HCT116 (cell line): ENCODE measurements at regions not wholly inside any gene's neighbourhood (a gene's known extent, or its start where the extent isn't known, plus 50 kb on each side); places are given as distances from the start of the nearest gene placed in this dataset.

Source experiments
- ATAC-seq: fragments of 200-7000 bp; cut with Tn5 transposase; 2 replicates; pipeline ENCODE4 v1.9.1; 2020; ENCODE audit warnings: mild to moderate bottlenecking, moderate library complexity
- BruUV-seq: library from RNA; stranded (reverse); fragments of 400-500 nt; replicated peaks from 2 replicates; lab custom pipeline; 2021; lab: Mats Ljungman, UMichigan
- CTCF ChIA-PET: fragments of 300-600 bp; sonication (Branson Sonifier 250); formaldehyde crosslinking; loops from one replicate; lab custom pipeline; 2021; ENCODE audit warnings: antibody characterized with exemption; lab: Charles Lee
- POLR2A ChIA-PET: fragments of 300-600, 350-600 bp; sonication (Branson Sonifier 250); formaldehyde crosslinking; loops from one replicate; lab custom pipeline; 2021; ENCODE audit warnings: antibody characterized with exemption; lab: Charles Lee
- RAD21 ChIA-PET, 2 experiments: fragments of 300-600 bp; sonication (Branson Sonifier 250); formaldehyde crosslinking; loops; one replicate each; lab custom pipeline; 2023; ENCODE audit warnings: low total read pairs in 2 of 2; ENCODE audit not compliant: uncharacterized antibody in 2 of 2, unreplicated experiment in 2 of 2, low non-redundant PET in 1 of 2; lab: Charles Lee
- DNase-seq: peaks from one replicate; pipeline ENCODE4 v3.0.0-alpha.2; 2010; ENCODE audit warnings: low read depth, low spot score
- H2AFZ ChIP-seq: fragments of 200-600 bp; shearing (Covaris generic), sonication (generic); 2 replicates; pipeline ENCODE4 v1.6.1; 2017; ENCODE audit warnings: low read depth, mixed run types, mixed read lengths, antibody characterized with exemption, low read length; ENCODE audit not compliant: poor library complexity, severe bottlenecking
- H3K27ac ChIP-seq: 2 replicates; pipeline ENCODE4 v1.5.1; 2012; ENCODE audit warnings: low read depth, low read length
- H3K27me3 ChIP-seq: fragments of 200-600 bp; sonication (generic); 2 replicates; pipeline ENCODE4 v1.6.1; 2016; ENCODE audit warnings: mixed run types, low read length, mixed read lengths; ENCODE audit not compliant: insufficient read depth
- H3K36me3 ChIP-seq, 2 experiments: fragments of 200-500 bp in 1 of 2; fragments of 200-600 bp in 1 of 2; sonication (Bioruptor generic) in 1 of 2; sonication (generic) in 1 of 2; 2 replicates each; pipeline versions ENCODE4 v1.5.1 to v1.6.1; 2014 to 2016; ENCODE audit warnings: low read length in 2 of 2, inconsistent platforms in 1 of 2, mixed read lengths in 1 of 2, mixed run types in 1 of 2; ENCODE audit not compliant: insufficient read depth in 2 of 2, control insufficient read depth in 1 of 2
- H3K4me1 ChIP-seq, 2 experiments: fragments of 200-600 bp in 1 of 2; sonication (generic) in 1 of 2; 2 replicates each; pipeline versions ENCODE4 v1.5.1 to v1.6.1; 2012 to 2017; ENCODE audit warnings: low read length in 2 of 2, inconsistent platforms in 1 of 2, mild to moderate bottlenecking in 1 of 2, mixed read lengths in 1 of 2, mixed run types in 1 of 2, moderate library complexity in 1 of 2; ENCODE audit not compliant: insufficient read depth in 2 of 2, control insufficient read depth in 1 of 2
- H3K4me2 ChIP-seq: fragments of 200-600 bp; sonication (generic); 2 replicates; pipeline ENCODE4 v1.6.1; 2017; ENCODE audit warnings: mixed run types, low read length, mixed read lengths
- H3K4me3 ChIP-seq, 2 experiments: fragments of 200-600 bp in 1 of 2; sonication (generic) in 1 of 2; replicated peaks in 1 of 2; 2 replicates each; pipeline ENCODE4 v1.5.1; 2011 to 2016; ENCODE audit warnings: low read length in 2 of 2, control low read depth in 1 of 2, low read depth in 1 of 2, mild to moderate bottlenecking in 1 of 2, mixed read lengths in 1 of 2, mixed run types in 1 of 2
- H3K79me2 ChIP-seq: fragments of 200-600 bp; sonication (generic); 2 replicates; pipeline ENCODE4 v1.6.1; 2017; ENCODE audit warnings: mild to moderate bottlenecking, mixed run types, low read length, moderate library complexity, mixed read lengths; ENCODE audit not compliant: insufficient read depth
- H3K9ac ChIP-seq: fragments of 200-600 bp; sonication (generic); 2 replicates; pipeline ENCODE4 v1.6.1; 2016; ENCODE audit warnings: low read length, mixed read lengths
- H3K9me2 ChIP-seq: fragments of 200-600 bp; sonication (generic), shearing (Covaris generic); 2 replicates; pipeline ENCODE4 v1.6.1; 2017; ENCODE audit warnings: mixed run types, mild to moderate bottlenecking, moderate library complexity; ENCODE audit not compliant: insufficient read depth
- H3K9me3 ChIP-seq, 2 experiments: fragments of 200-500 bp in 1 of 2; fragments of 200-600 bp in 1 of 2; sonication (Bioruptor generic) in 1 of 2; sonication (generic) in 1 of 2; 2 replicates each; pipeline ENCODE4 v1.6.1; 2014 to 2017; ENCODE audit warnings: low read length in 2 of 2, mixed read lengths in 2 of 2, inconsistent platforms in 1 of 2, low read depth in 1 of 2, mild to moderate bottlenecking in 1 of 2, mixed run types in 1 of 2, moderate library complexity in 1 of 2; ENCODE audit not compliant: control insufficient read depth in 1 of 2, insufficient read depth in 1 of 2
- H4K20me1 ChIP-seq: fragments of 200-600 bp; sonication (generic), shearing (Covaris generic); 2 replicates; pipeline ENCODE4 v1.6.1; 2017; ENCODE audit warnings: mixed run types, mild to moderate bottlenecking, moderate library complexity; ENCODE audit not compliant: insufficient read depth
- ATF3 ChIP-seq: IDR thresholded peaks from 2 replicates; pipeline ENCODE4 v1.6.1; 2012
- CBX3 ChIP-seq: IDR thresholded peaks from 2 replicates; pipeline ENCODE4 v1.6.1; 2012; ENCODE audit warnings: low read depth
- CTCF ChIP-seq, 3 experiments: fragments of 200-600 bp in 1 of 3; sonication (generic) in 1 of 3; IDR thresholded peaks in 2 of 3; conservative IDR thresholded peaks in 1 of 3; 2 replicates each; pipeline ENCODE4 v1.5.1; 2012 to 2017; ENCODE audit warnings: low read depth in 2 of 3, low read length in 2 of 3, antibody characterized with exemption in 1 of 3, borderline replicate concordance in 1 of 3, control low read depth in 1 of 3, mild to moderate bottlenecking in 1 of 3, mixed read lengths in 1 of 3, mixed run types in 1 of 3, moderate library complexity in 1 of 3; ENCODE audit not compliant: insufficient read depth in 1 of 3
- EGR1 ChIP-seq: IDR thresholded peaks from 2 replicates; pipeline ENCODE4 v1.6.1; 2012; ENCODE audit warnings: low read depth
- ELF1 ChIP-seq: IDR thresholded peaks from 2 replicates; pipeline ENCODE4 v1.6.1; 2012; ENCODE audit warnings: low read depth, borderline replicate concordance
- EZH2 ChIP-seq: fragments of 200-600 bp; sonication (generic); IDR thresholded peaks from 2 replicates; pipeline ENCODE4 v1.6.1; 2017; ENCODE audit warnings: antibody characterized with exemption, mixed run types
- EZH2phosphoT487 ChIP-seq: fragments of 200-600 bp; IDR thresholded peaks from 2 replicates; pipeline ENCODE4 v1.6.1; 2018; ENCODE audit warnings: antibody characterized with exemption, borderline replicate concordance
- JUND ChIP-seq: IDR thresholded peaks from 2 replicates; pipeline ENCODE4 v1.6.1; 2012
- MAX ChIP-seq: IDR thresholded peaks from 2 replicates; pipeline ENCODE4 v1.6.1; 2012
- POLR2A ChIP-seq: IDR thresholded peaks from 2 replicates; pipeline ENCODE4 v1.7.0; 2011; ENCODE audit warnings: borderline replicate concordance; ENCODE audit not compliant: insufficient read depth, insufficient read length; ENCODE audit errors: extremely low read depth
- POLR2AphosphoS5 ChIP-seq: IDR thresholded peaks from 2 replicates; pipeline ENCODE4 v1.6.1; 2011; ENCODE audit warnings: mild to moderate bottlenecking, low read depth, low read length, moderate library complexity
- RAD21 ChIP-seq: IDR thresholded peaks from 2 replicates; pipeline ENCODE4 v1.6.1; 2012; ENCODE audit warnings: low read depth, mild to moderate bottlenecking
- REST ChIP-seq: IDR thresholded peaks from 2 replicates; pipeline ENCODE4 v1.6.1; 2012; ENCODE audit warnings: low read depth
- SIN3A ChIP-seq: IDR thresholded peaks from 2 replicates; pipeline ENCODE4 v1.6.1; 2012; ENCODE audit warnings: low read depth
- SP1 ChIP-seq: IDR thresholded peaks from 2 replicates; pipeline ENCODE4 v1.6.1; 2012; ENCODE audit warnings: low read depth
- SRF ChIP-seq: IDR thresholded peaks from 2 replicates; pipeline ENCODE4 v1.6.1; 2012; ENCODE audit warnings: low read depth
- TCF7L2 ChIP-seq: IDR thresholded peaks from 2 replicates; pipeline ENCODE4 v1.7.0; 2011; ENCODE audit warnings: borderline replicate concordance, inconsistent platforms; ENCODE audit not compliant: insufficient read depth, insufficient read length; ENCODE audit errors: extremely low read depth
- YY1 ChIP-seq: IDR thresholded peaks from 2 replicates; pipeline ENCODE4 v1.6.1; 2011; ENCODE audit warnings: low read length, low read depth, moderate library complexity, mild to moderate bottlenecking; ENCODE audit not compliant: insufficient replicate concordance; ENCODE audit errors: extremely low read depth
- ZBTB33 ChIP-seq: IDR thresholded peaks from 2 replicates; pipeline ENCODE4 v1.6.1; 2011; ENCODE audit warnings: mild to moderate bottlenecking, low read length, moderate library complexity; ENCODE audit not compliant: insufficient replicate concordance; ENCODE audit errors: extremely low read depth
- ZFX ChIP-seq: fragments of 450-650 bp; IDR thresholded peaks from 2 replicates; pipeline ENCODE4 v1.6.1; 2017
- intact Hi-C: fragments of 100-400 bp; cut with micrococcal nuclease; formaldehyde crosslinking; loops from 2 replicates; pipeline ENCODE4 v1.10.0; 2022

GRCh38 chr1:68963353-68963752 is 466.5 kb upstream of the DEPDC1 start:
- no peaks in the 10 kb centered on the region for H3K36me3 ChIP-seq
- H3K4me1 ChIP-seq = no peaks in the 10 kb centered on the region
- H3K9me2 ChIP-seq = no peaks in the 10 kb centered on the region
- H2AFZ ChIP-seq = no peak overlapping the region
- POLR2A ChIA-PET = no interaction called here
- H3K79me2 ChIP-seq = no peaks in the 10 kb centered on the region
- H4K20me1 ChIP-seq = no peaks in the 10 kb centered on the region
- no peak overlapping the region for H3K4me3 ChIP-seq
- DNase-seq (no peak), ATAC-seq (no peak)
- no peak overlapping the region for H3K27ac ChIP-seq
- no peak for TF ChIP-seq JUND
- no peak for TF ChIP-seq EZH2
- TF ChIP-seq CTCF (IDR thresholded peaks at IDR 0.05 in 2 of 3, conservative IDR thresholded peaks at IDR 0.05 in 1 of 3; ENCODE audit: borderline replicate concordance in 1 of 3, insufficient read depth in 1 of 3, low read depth in 2 of 3, low read length in 2 of 3) = no peak
- TF ChIP-seq SIN3A = no peak
- no peak for TF ChIP-seq ZFX
- TF ChIP-seq ATF3 = no peak
- no peak for TF ChIP-seq ELF1
- no peak for TF ChIP-seq SRF
- no peak for TF ChIP-seq CBX3
- no peak for TF ChIP-seq ZBTB33
- TF ChIP-seq RAD21 = no peak
- no peak for TF ChIP-seq YY1
- no peak for TF ChIP-seq MAX
- no peak for TF ChIP-seq TCF7L2
- no peak for TF ChIP-seq EGR1
- TF ChIP-seq REST = no peak
- TF ChIP-seq SP1 = no peak
- TF ChIP-seq EZH2phosphoT487 = no peak
- TF ChIP-seq POLR2AphosphoS5 = no peak
- TF ChIP-seq POLR2A = no peak
- no peaks in the 10 kb centered on the region for H3K9me3 ChIP-seq
- no peak overlapping the region for H3K9ac ChIP-seq
- intact Hi-C loops = no loop called here
- RAD21 ChIA-PET = no interaction called here
- H3K4me2 ChIP-seq = no peak overlapping the region
- CTCF ChIA-PET = no interaction called here
- BruUV-seq = no TSS peak
- H3K27me3 ChIP-seq = no peaks in the 10 kb centered on the region
